Ammon's horn (tissue), 1 donor: ENCODE measurements at regions not wholly inside any gene's neighbourhood (a gene's known extent, or its start where the extent isn't known, plus 50 kb on each side); places are given as distances from the start of the nearest gene placed in this dataset.

Source experiments
- DNase-seq: peaks from one replicate; pipeline ENCODE4 v3.0.0-alpha.2; 2016; ENCODE audit warnings: low spot score

- DNase-seq, result no peak
These were observed 161.2 kb downstream of the CAPZA3 start for GRCh38 chr12:18899162-18899561.

- no peak for DNase-seq
These were observed 161.9 kb downstream of the CAPZA3 start for GRCh38 chr12:18899678-18900317.

- no peak for DNase-seq
These were observed 167.2 kb downstream of the CAPZA3 start for GRCh38 chr12:18905134-18905533.

- DNase-seq, result no peak
These were observed 168.5 kb downstream of the CAPZA3 start for GRCh38 chr12:18906395-18906794.

- no peak for DNase-seq
These were observed 169.2 kb downstream of the CAPZA3 start for GRCh38 chr12:18907127-18907526.

GRCh38 chr12:18907728-18908127 lies 169.8 kb downstream of the CAPZA3 start:
- DNase-seq, result no peak

- no peak for DNase-seq
These were observed 170.3 kb downstream of the CAPZA3 start for GRCh38 chr12:18908191-18908590.

- DNase-seq, result no peak
These were observed 182.1 kb downstream of the CAPZA3 start for GRCh38 chr12:18919871-18920511.

- no peak for DNase-seq
These were observed 184.9 kb downstream of the CAPZA3 start for GRCh38 chr12:18922851-18923250.

GRCh38 chr12:18923721-18924120 lies 185.8 kb downstream of the CAPZA3 start:
- DNase-seq, result no peak

GRCh38 chr12:18926188-18926587 lies 188.3 kb downstream of the CAPZA3 start:
- no peak for DNase-seq

GRCh38 chr12:18932211-18932610 lies 194.3 kb downstream of the CAPZA3 start:
- no peak for DNase-seq

GRCh38 chr12:18932715-18933114 lies 194.8 kb downstream of the CAPZA3 start:
- DNase-seq, result no peak

GRCh38 chr12:18935371-18935965 lies 194.1 kb upstream of the PLEKHA5 start:
- peak; percentile 14 for DNase-seq

- DNase-seq, result no peak
These were observed 190.5 kb upstream of the PLEKHA5 start for GRCh38 chr12:18939051-18939450.

- no peak for DNase-seq
These were observed 186.9 kb upstream of the PLEKHA5 start for GRCh38 chr12:18942669-18943068.

- DNase-seq, result no peak
These were observed 186.3 kb upstream of the PLEKHA5 start for GRCh38 chr12:18943200-18943599.

GRCh38 chr12:18946106-18946505 lies 183.4 kb upstream of the PLEKHA5 start:
- no peak for DNase-seq

GRCh38 chr12:18951218-18951617 lies 178.3 kb upstream of the PLEKHA5 start:
- no peak for DNase-seq

GRCh38 chr12:18953505-18953904 lies 176.0 kb upstream of the PLEKHA5 start:
- no peak for DNase-seq

GRCh38 chr12:18955594-18955993 lies 173.9 kb upstream of the PLEKHA5 start:
- DNase-seq, result no peak

GRCh38 chr12:18965203-18965602 lies 164.3 kb upstream of the PLEKHA5 start:
- no peak for DNase-seq

- no peak for DNase-seq
These were observed 162.6 kb upstream of the PLEKHA5 start for GRCh38 chr12:18966954-18967353.

GRCh38 chr12:18967814-18968213 lies 161.7 kb upstream of the PLEKHA5 start:
- no peak for DNase-seq
